IPS DF 6.9 (cell line): ENCODE measurements at regions not wholly inside any gene's neighbourhood (a gene's known extent, or its start where the extent isn't known, plus 50 kb on each side); places are given as distances from the start of the nearest gene placed in this dataset.

Experiments
- DNase-seq: peaks from one replicate; pipeline ENCODE4 v3.0.0-alpha.2; 2013; ENCODE audit warnings: low read depth, low spot score
- H3K27ac ChIP-seq: one replicate; pipeline ENCODE4 v1.5.1; 2013; ENCODE audit warnings: low read length, control low read depth
- H3K27me3 ChIP-seq: 2 replicates; pipeline ENCODE4 v1.6.1; 2013; ENCODE audit warnings: mild to moderate bottlenecking, low read length; ENCODE audit not compliant: control insufficient read depth, insufficient read depth
- H3K36me3 ChIP-seq: 2 replicates; pipeline ENCODE4 v1.6.1; 2013; ENCODE audit warnings: low read length; ENCODE audit not compliant: control insufficient read depth, insufficient read depth
- H3K4me1 ChIP-seq: 2 replicates; pipeline ENCODE4 v1.6.1; 2013; ENCODE audit warnings: low read length; ENCODE audit not compliant: control insufficient read depth, insufficient read depth
- H3K4me3 ChIP-seq: 2 replicates; pipeline ENCODE4 v1.5.1; 2013; ENCODE audit warnings: mild to moderate bottlenecking, low read length
- H3K9me3 ChIP-seq: 2 replicates; pipeline ENCODE4 v1.6.1; 2013; ENCODE audit warnings: low read length, inconsistent platforms; ENCODE audit not compliant: control insufficient read depth, insufficient read depth
- WGBS: extraction: QIAGEN DNeasy Blood & Tissue Kit; methylation state at CpG from one replicate; pipeline ENCODE4 v1.1.7; 2013; ENCODE audit warnings: mixed read lengths, missing lambda C conversion rate; ENCODE audit not compliant: insufficient read length, insufficient coverage; 5-methylcytosine and 5-hydroxymethylcytosine counted together

- H3K27me3 ChIP-seq: no peaks in the 10 kb centered on the region
- peaks cover 11% of the 10 kb centered on the region for H3K36me3 ChIP-seq
- no peaks in the 10 kb centered on the region for H3K4me1 ChIP-seq
- DNase-seq: no peak
- H3K9me3 ChIP-seq: peaks cover 1% of the 10 kb centered on the region
- no CpG with 5 or more reads among the region's 3 CpGs for WGBS
- H3K4me3 ChIP-seq: no peak overlapping the region
- no peak overlapping the region for H3K27ac ChIP-seq
Measured at GRCh38 chr4:122973465-122973864, 51.1 kb upstream of the NUDT6 start.

GRCh38 chr4:122976111-122976510 is 53.7 kb upstream of the NUDT6 start:
- Histone ChIP-seq H3K9me3 (peaks cover 1% of the 10 kb centered on the region), H3K4me3 (no peak overlapping the region), H3K4me1 (no peaks in the 10 kb centered on the region), H3K27ac (no peak overlapping the region), H3K36me3 (peaks cover 14% of the 10 kb centered on the region), H3K27me3 (no peaks in the 10 kb centered on the region)
- no CpG with 5 or more reads among the region's 2 CpGs for WGBS
- no peak for DNase-seq

- Histone ChIP-seq H3K9me3 (peaks cover 1% of the 10 kb centered on the region), H3K36me3 (peaks cover 14% of the 10 kb centered on the region), H3K27me3 (no peaks in the 10 kb centered on the region), H3K27ac (no peak overlapping the region), H3K4me1 (no peaks in the 10 kb centered on the region), H3K4me3 (no peak overlapping the region)
- WGBS: no CpG with 5 or more reads among the region's 9 CpGs
- no peak for DNase-seq
Measured at GRCh38 chr4:122977103-122977502, 54.7 kb upstream of the NUDT6 start.

- peaks cover 14% of the 10 kb centered on the region for H3K36me3 ChIP-seq
- H3K27ac ChIP-seq: no peak overlapping the region
- peaks cover 1% of the 10 kb centered on the region for H3K9me3 ChIP-seq
- H3K4me1 ChIP-seq: no peaks in the 10 kb centered on the region
- WGBS: no CpG with 5 or more reads among the region's 5 CpGs
- no peaks in the 10 kb centered on the region for H3K27me3 ChIP-seq
- no peak for DNase-seq
- no peak overlapping the region for H3K4me3 ChIP-seq
Measured at GRCh38 chr4:122978109-122978508, 55.7 kb upstream of the NUDT6 start.

GRCh38 chr4:122978789-122979188 is 56.4 kb upstream of the NUDT6 start:
- H3K36me3 ChIP-seq: peaks cover 14% of the 10 kb centered on the region
- H3K4me3 ChIP-seq: no peak overlapping the region

GRCh38 chr4:122980860-122981259 is 58.5 kb upstream of the NUDT6 start:
- Histone ChIP-seq H3K4me3 (no peak overlapping the region), H3K4me1 (no peaks in the 10 kb centered on the region), H3K36me3 (peaks cover 14% of the 10 kb centered on the region), H3K9me3 (peaks cover 1% of the 10 kb centered on the region; the same call in 1 of the 2 replicates), H3K27ac (no peak overlapping the region), H3K27me3 (no peaks in the 10 kb centered on the region)
- no peak for DNase-seq

More at GRCh38 chr4:122978789-122979188, 56.4 kb upstream of the NUDT6 start:
- Histone ChIP-seq H3K27me3 (no peaks in the 10 kb centered on the region), H3K4me1 (no peaks in the 10 kb centered on the region), H3K9me3 (peaks cover 1% of the 10 kb centered on the region), H3K27ac (no peak overlapping the region)
- no CpG with 5 or more reads among the region's 5 CpGs for WGBS
- DNase-seq: no peak

GRCh38 chr4:122988696-122989095 is 66.3 kb upstream of the NUDT6 start:
- no peaks in the 10 kb centered on the region for H3K36me3 ChIP-seq
- H3K4me1 ChIP-seq: no peaks in the 10 kb centered on the region
- no peaks in the 10 kb centered on the region for H3K27me3 ChIP-seq
- no peaks in the 10 kb centered on the region for H3K9me3 ChIP-seq
- no peak for DNase-seq
- no peak overlapping the region for H3K4me3 ChIP-seq
- WGBS: no CpG with 5 or more reads among the region's 2 CpGs
- H3K27ac ChIP-seq: no peak overlapping the region

GRCh38 chr4:122990891-122991290 is 68.5 kb upstream of the NUDT6 start:
- Histone ChIP-seq H3K4me1 (no peaks in the 10 kb centered on the region), H3K27me3 (no peaks in the 10 kb centered on the region), H3K4me3 (no peak overlapping the region), H3K36me3 (no peaks in the 10 kb centered on the region), H3K27ac (no peak overlapping the region), H3K9me3 (no peaks in the 10 kb centered on the region)
- no CpG with 5 or more reads among the region's 2 CpGs for WGBS
- no peak for DNase-seq

GRCh38 chr4:122992057-122992456 is 69.7 kb upstream of the NUDT6 start:
- no peaks in the 10 kb centered on the region for H3K36me3 ChIP-seq
- no peak for DNase-seq
- no peaks in the 10 kb centered on the region for H3K27me3 ChIP-seq
- no peaks in the 10 kb centered on the region for H3K4me1 ChIP-seq
- H3K27ac ChIP-seq: no peak overlapping the region
- H3K4me3 ChIP-seq: no peak overlapping the region
- no peaks in the 10 kb centered on the region for H3K9me3 ChIP-seq

GRCh38 chr4:122992641-122993040 is 70.2 kb upstream of the NUDT6 start:
- Histone ChIP-seq H3K27ac (no peak overlapping the region), H3K27me3 (no peaks in the 10 kb centered on the region), H3K4me1 (no peaks in the 10 kb centered on the region), H3K36me3 (no peaks in the 10 kb centered on the region), H3K9me3 (no peaks in the 10 kb centered on the region), H3K4me3 (no peak overlapping the region)
- DNase-seq: no peak
- WGBS: no CpG with 5 or more reads among the region's 2 CpGs

- no peak for DNase-seq
- H3K27ac ChIP-seq: no peak overlapping the region
- H3K4me1 ChIP-seq: no peaks in the 10 kb centered on the region
- H3K4me3 ChIP-seq: no peak overlapping the region
- no CpG with 5 or more reads among the region's 1 CpG for WGBS
- no peaks in the 10 kb centered on the region for H3K9me3 ChIP-seq
- no peaks in the 10 kb centered on the region for H3K27me3 ChIP-seq
- no peaks in the 10 kb centered on the region for H3K36me3 ChIP-seq
Measured at GRCh38 chr4:122996350-122996749, 74.0 kb upstream of the NUDT6 start.
